ENCODE measurements at regions not wholly inside any gene's neighbourhood (a gene's known extent, or its start where the extent isn't known, plus 50 kb on each side); places are given as distances from the start of the nearest gene placed in this dataset.

- H3K9me3 ChIP-seq (replicated peaks; ENCODE audit: insufficient read depth, low read length) = no peaks in the 10 kb centered on the region
- no peaks in the 10 kb centered on the region for H3K4me1 ChIP-seq (ENCODE audit: low read length)
- no peaks in the 10 kb centered on the region for H4K20me1 ChIP-seq (ENCODE audit: insufficient read depth, low read length)
- TF ChIP-seq EZH2 (optimal IDR thresholded peaks at IDR 0.05; ENCODE audit: low read depth, low read length) = no peak
- TF ChIP-seq EZH2phosphoT487 (IDR thresholded peaks at IDR 0.05; ENCODE audit: low read length) = no peak
- TF ChIP-seq CTCF (IDR thresholded peaks at IDR 0.05; ENCODE audit: low read length) = no peak
- no peaks in the 10 kb centered on the region for H3K36me3 ChIP-seq (replicated peaks; ENCODE audit: insufficient read depth, low read length)
- H3K4me3 ChIP-seq (ENCODE audit: low read length) = no peak overlapping the region
- H3K4me2 ChIP-seq (ENCODE audit: low read depth, low read length) = no peak overlapping the region
- no peak overlapping the region for H3K27ac ChIP-seq (ENCODE audit: low read length)
- peaks cover 11% of the 10 kb centered on the region for H3K27me3 ChIP-seq (replicated peaks; ENCODE audit: insufficient read depth, low read length)
- H2AFZ ChIP-seq (ENCODE audit: low read length) = no peak overlapping the region
- no peaks in the 10 kb centered on the region for H3K79me2 ChIP-seq (ENCODE audit: low read length)
- no peak for DNase-seq
- H3K9me2 ChIP-seq (replicated peaks; ENCODE audit: insufficient read depth, low read length) = no peaks in the 10 kb centered on the region
- no peak overlapping the region for H3K9ac ChIP-seq (ENCODE audit: low read length)
- H3F3A ChIP-seq (ENCODE audit: insufficient read depth, low read length) = no peaks in the 10 kb centered on the region
Measured at GRCh38 chr5:2167671-2168070, 284.9 kb upstream of the IRX4 start.

GRCh38 chr5:2166979-2167377 is 284.3 kb upstream of the IRX4 start:
- no peak for DNase-seq
- no peak overlapping the region for H3K4me3 ChIP-seq (ENCODE audit: low read length)
- no peak for TF ChIP-seq CTCF (IDR thresholded peaks at IDR 0.05; ENCODE audit: low read length)
- no peak for TF ChIP-seq EZH2 (optimal IDR thresholded peaks at IDR 0.05; ENCODE audit: low read depth, low read length)
- TF ChIP-seq EZH2phosphoT487 (IDR thresholded peaks at IDR 0.05; ENCODE audit: low read length) = no peak
- H3K27ac ChIP-seq (ENCODE audit: low read length) = no peak overlapping the region
- H3K4me2 ChIP-seq (ENCODE audit: low read depth, low read length) = no peak overlapping the region
- no peak overlapping the region for H2AFZ ChIP-seq (ENCODE audit: low read length)
- H4K20me1 ChIP-seq (ENCODE audit: insufficient read depth, low read length) = no peaks in the 10 kb centered on the region
- no peaks in the 10 kb centered on the region for H3K9me3 ChIP-seq (replicated peaks; ENCODE audit: insufficient read depth, low read length)
- no peaks in the 10 kb centered on the region for H3K79me2 ChIP-seq (ENCODE audit: low read length)
- no peak overlapping the region for H3K9ac ChIP-seq (ENCODE audit: low read length)
- H3F3A ChIP-seq (ENCODE audit: insufficient read depth, low read length) = no peaks in the 10 kb centered on the region
- peaks cover 11% of the 10 kb centered on the region for H3K27me3 ChIP-seq (replicated peaks; ENCODE audit: insufficient read depth, low read length)
- H3K36me3 ChIP-seq (replicated peaks; ENCODE audit: insufficient read depth, low read length) = no peaks in the 10 kb centered on the region
- no peaks in the 10 kb centered on the region for H3K9me2 ChIP-seq (replicated peaks; ENCODE audit: insufficient read depth, low read length)
- no peaks in the 10 kb centered on the region for H3K4me1 ChIP-seq (ENCODE audit: low read length)

GRCh38 chr5:2166306-2166978 is 283.7 kb upstream of the IRX4 start:
- Histone ChIP-seq H4K20me1 (ENCODE audit: insufficient read depth, low read length) (no peaks in the 10 kb centered on the region), H3K36me3 (replicated peaks; ENCODE audit: insufficient read depth, low read length) (no peaks in the 10 kb centered on the region), H3K4me1 (ENCODE audit: low read length) (no peaks in the 10 kb centered on the region), H3K27ac (ENCODE audit: low read length) (no peak overlapping the region), H3K9me2 (replicated peaks; ENCODE audit: insufficient read depth, low read length) (no peaks in the 10 kb centered on the region), H3K4me2 (ENCODE audit: low read depth, low read length) (no peak overlapping the region), H3K79me2 (ENCODE audit: low read length) (no peaks in the 10 kb centered on the region), H3K9ac (ENCODE audit: low read length) (no peak overlapping the region), H3K9me3 (replicated peaks; ENCODE audit: insufficient read depth, low read length) (no peaks in the 10 kb centered on the region), H3F3A (ENCODE audit: insufficient read depth, low read length) (no peaks in the 10 kb centered on the region), H3K4me3 (ENCODE audit: low read length) (no peak overlapping the region), H3K27me3 (replicated peaks; ENCODE audit: insufficient read depth, low read length) (peaks cover 11% of the 10 kb centered on the region), H2AFZ (ENCODE audit: low read length) (no peak overlapping the region)
- TF ChIP-seq EZH2phosphoT487 (IDR thresholded peaks at IDR 0.05; ENCODE audit: low read length) (no peak), CTCF (IDR thresholded peaks at IDR 0.05; ENCODE audit: low read length) (no peak), EZH2 (optimal IDR thresholded peaks at IDR 0.05; ENCODE audit: low read depth, low read length) (no peak)
- no peak for DNase-seq
